Nephron (organoid): ENCODE measurements at regions not wholly inside any gene's neighbourhood (a gene's known extent, or its start where the extent isn't known, plus 50 kb on each side); places are given as distances from the start of the nearest gene placed in this dataset.
A peak's percentile ranks its signal among the peaks of the same experiment; 100 is the strongest.

Experiments used
- H3K27ac Mint-ChIP-seq, 3 experiments: 2 replicates each; pipeline ENCODE4 v1.8.0; 2020; ENCODE audit warnings: mixed read lengths in 3 of 3, mild to moderate bottlenecking in 2 of 3, moderate library complexity in 1 of 3
- H3K27me3 Mint-ChIP-seq: 2 replicates; pipeline ENCODE4 v1.8.0; 2021; ENCODE audit warnings: low read depth, mild to moderate bottlenecking, moderate library complexity, mixed read lengths
- H3K36me3 Mint-ChIP-seq: 2 replicates; pipeline ENCODE4 v1.8.0; 2020; ENCODE audit warnings: low read depth, mixed read lengths
- H3K4me1 Mint-ChIP-seq: 2 replicates; pipeline ENCODE4 v1.8.0; 2020; ENCODE audit warnings: mixed read lengths
- H3K4me3 Mint-ChIP-seq, 3 experiments: 2 replicates each; pipeline ENCODE4 v1.8.0; 2020; ENCODE audit warnings: mild to moderate bottlenecking in 3 of 3, mixed read lengths in 3 of 3, moderate library complexity in 2 of 3
- H3K9me3 Mint-ChIP-seq: 2 replicates; pipeline ENCODE4 v1.8.0; 2020; ENCODE audit warnings: mixed read lengths
- CTCF ChIP-seq, 3 experiments: fragments of 200-600 bp; sonication (generic); IDR thresholded peaks; one replicate each; pipeline ENCODE4 v1.5.0; 2021; ENCODE audit warnings: antibody characterized with exemption in 3 of 3; ENCODE audit not compliant: unreplicated experiment in 3 of 3

GRCh38 chr7:68642727-68643126, 955.5 kb upstream of the AUTS2 start:
- Mint-ChIP-seq H3K4me3 (no peak overlapping the region), H3K4me1 (no peaks in the 10 kb centered on the region), H3K36me3 (no peaks in the 10 kb centered on the region), H3K27me3 (no peaks in the 10 kb centered on the region), H3K9me3 (peaks cover 18% of the 10 kb centered on the region), H3K27ac (no peak overlapping the region)
- no peak for TF ChIP-seq CTCF (IDR thresholded peaks at IDR 0.05; ENCODE audit: unreplicated experiment in 3 of 3)

- H3K27me3 Mint-ChIP-seq: peaks cover 25% of the 10 kb centered on the region
- H3K36me3 Mint-ChIP-seq: no peaks in the 10 kb centered on the region
- H3K9me3 Mint-ChIP-seq: no peaks in the 10 kb centered on the region
- H3K27ac Mint-ChIP-seq: no peak overlapping the region
- TF ChIP-seq CTCF (IDR thresholded peaks at IDR 0.05; ENCODE audit: unreplicated experiment in 3 of 3): no peak
- H3K4me1 Mint-ChIP-seq: peaks cover 12% of the 10 kb centered on the region
- H3K4me3 Mint-ChIP-seq: no peak overlapping the region
Measured at GRCh38 chr7:68663392-68663791, 934.9 kb upstream of the AUTS2 start.

GRCh38 chr7:68671046-68671445, 927.2 kb upstream of the AUTS2 start:
- peaks cover 16% of the 10 kb centered on the region for H3K27me3 Mint-ChIP-seq
- H3K4me1 Mint-ChIP-seq: peaks cover 10% of the 10 kb centered on the region
- H3K4me3 Mint-ChIP-seq: no peak overlapping the region
- no peaks in the 10 kb centered on the region for H3K36me3 Mint-ChIP-seq
- H3K27ac Mint-ChIP-seq: no peak overlapping the region
- peaks cover 11% of the 10 kb centered on the region for H3K9me3 Mint-ChIP-seq
- TF ChIP-seq CTCF (IDR thresholded peaks at IDR 0.05; ENCODE audit: unreplicated experiment in 3 of 3): no peak

- Mint-ChIP-seq H3K27ac (no peak overlapping the region), H3K27me3 (peaks cover 10% of the 10 kb centered on the region), H3K36me3 (no peaks in the 10 kb centered on the region), H3K9me3 (peaks cover 11% of the 10 kb centered on the region), H3K4me3 (no peak overlapping the region), H3K4me1 (peaks cover 4% of the 10 kb centered on the region)
- TF ChIP-seq CTCF (IDR thresholded peaks at IDR 0.05; ENCODE audit: unreplicated experiment in 3 of 3): no peak
Measured at GRCh38 chr7:68671671-68672070, 926.6 kb upstream of the AUTS2 start.

- no peak overlapping the region for H3K4me3 Mint-ChIP-seq
- no peaks in the 10 kb centered on the region for H3K27me3 Mint-ChIP-seq
- no peak overlapping the region for H3K27ac Mint-ChIP-seq
- peaks cover 15% of the 10 kb centered on the region for H3K9me3 Mint-ChIP-seq
- H3K36me3 Mint-ChIP-seq: no peaks in the 10 kb centered on the region
- H3K4me1 Mint-ChIP-seq: peaks cover 20% of the 10 kb centered on the region
- TF ChIP-seq CTCF (IDR thresholded peaks at IDR 0.05; ENCODE audit: unreplicated experiment in 3 of 3): no peak
Measured at GRCh38 chr7:68674826-68675225, 923.4 kb upstream of the AUTS2 start.

- no peak for TF ChIP-seq CTCF (IDR thresholded peaks at IDR 0.05; ENCODE audit: unreplicated experiment in 3 of 3)
- Mint-ChIP-seq H3K4me1 (peaks cover 21% of the 10 kb centered on the region), H3K9me3 (peaks cover 11% of the 10 kb centered on the region), H3K27me3 (no peaks in the 10 kb centered on the region), H3K4me3 (no peak overlapping the region), H3K36me3 (no peaks in the 10 kb centered on the region), H3K27ac (peak overlapping the region in 2 of 3 experiments; percentile 46 to 69)
Measured at GRCh38 chr7:68676813-68677535, 921.3 kb upstream of the AUTS2 start.
